Hepatocyte (in vitro differentiated cells): ENCODE measurements at regions not wholly inside any gene's neighbourhood (a gene's known extent, or its start where the extent isn't known, plus 50 kb on each side); places are given as distances from the start of the nearest gene placed in this dataset.
"Not testable (repeated sequence)": the region's sequence is repeated elsewhere in the genome, so short reads cannot be mapped to it uniquely, and the experiment has no call there.

Source experiments
- DNase-seq: peaks from one replicate; pipeline ENCODE4 v3.0.0-alpha.2; 2016; ENCODE audit warnings: low spot score
- H2AFZ ChIP-seq: fragments of 200-600 bp; sonication (generic); 2 replicates; pipeline ENCODE4 v1.6.0; 2016; ENCODE audit warnings: antibody characterized with exemption, mild to moderate bottlenecking
- H3K27ac ChIP-seq: fragments of 200-600 bp; sonication (generic); 2 replicates; pipeline ENCODE4 v1.5.1; 2016; ENCODE audit warnings: mild to moderate bottlenecking
- H3K27me3 ChIP-seq: fragments of 200-600 bp; sonication (generic); 2 replicates; pipeline ENCODE4 v1.6.1; 2016
- H3K36me3 ChIP-seq: fragments of 200-600 bp; sonication (generic); replicated peaks from 2 replicates; pipeline ENCODE4 v1.5.1; 2016; ENCODE audit warnings: low read depth; ENCODE audit not compliant: insufficient read depth
- H3K4me1 ChIP-seq: fragments of 200-600 bp; sonication (generic); 2 replicates; pipeline ENCODE4 v1.5.1; 2016; ENCODE audit warnings: mild to moderate bottlenecking, moderate library complexity; ENCODE audit not compliant: insufficient read depth
- H3K4me2 ChIP-seq: fragments of 200-600 bp; sonication (generic); 2 replicates; pipeline ENCODE4 v1.6.0; 2016
- H3K4me3 ChIP-seq: fragments of 200-600 bp; sonication (generic); 2 replicates; pipeline ENCODE4 v1.5.1; 2016; ENCODE audit warnings: mild to moderate bottlenecking
- H3K79me2 ChIP-seq: fragments of 200-600 bp; sonication (generic); 2 replicates; pipeline ENCODE4 v1.6.0; 2017; ENCODE audit warnings: mild to moderate bottlenecking
- H3K9me2 ChIP-seq: fragments of 200-600 bp; sonication (generic); replicated peaks from 2 replicates; pipeline ENCODE4 v1.6.0; 2017; ENCODE audit warnings: mild to moderate bottlenecking; ENCODE audit not compliant: insufficient read depth
- H3K9me3 ChIP-seq: fragments of 200-600 bp; sonication (generic); 2 replicates; pipeline ENCODE4 v1.5.1; 2016; ENCODE audit warnings: low read depth, mild to moderate bottlenecking
- H4K20me1 ChIP-seq: fragments of 200-600 bp; sonication (generic); 2 replicates; pipeline ENCODE4 v1.6.0; 2016; ENCODE audit warnings: mild to moderate bottlenecking; ENCODE audit not compliant: insufficient read depth, poor library complexity, severe bottlenecking
- EZH2 ChIP-seq: fragments of 200-600 bp; sonication (generic); IDR thresholded peaks from 2 replicates; pipeline ENCODE4 v1.6.1; 2016; ENCODE audit warnings: antibody characterized with exemption, mild to moderate bottlenecking, borderline replicate concordance
- EZH2phosphoT487 ChIP-seq: fragments of 200-600 bp; sonication (generic); IDR thresholded peaks from one replicate; pipeline ENCODE4 v1.6.1; 2018; ENCODE audit warnings: antibody characterized with exemption, mild to moderate bottlenecking, low read depth, moderate library complexity; ENCODE audit not compliant: unreplicated experiment, severe bottlenecking
- WGBS: methylation state at CpG from one replicate; pipeline ENCODE4 v1.1.6; 2016; ENCODE audit warnings: low lambda C conversion rate; ENCODE audit errors: missing lambda C conversion rate; 5-methylcytosine and 5-hydroxymethylcytosine counted together
- TF ChIP-seq, protein P1 (sequence below): fragments of 200-600 bp; sonication (generic); IDR thresholded peaks from 2 replicates; pipeline ENCODE4 v1.5.1; 2016; ENCODE audit warnings: antibody characterized with exemption, mild to moderate bottlenecking; ENCODE audit not compliant: poor library complexity

DNA sequence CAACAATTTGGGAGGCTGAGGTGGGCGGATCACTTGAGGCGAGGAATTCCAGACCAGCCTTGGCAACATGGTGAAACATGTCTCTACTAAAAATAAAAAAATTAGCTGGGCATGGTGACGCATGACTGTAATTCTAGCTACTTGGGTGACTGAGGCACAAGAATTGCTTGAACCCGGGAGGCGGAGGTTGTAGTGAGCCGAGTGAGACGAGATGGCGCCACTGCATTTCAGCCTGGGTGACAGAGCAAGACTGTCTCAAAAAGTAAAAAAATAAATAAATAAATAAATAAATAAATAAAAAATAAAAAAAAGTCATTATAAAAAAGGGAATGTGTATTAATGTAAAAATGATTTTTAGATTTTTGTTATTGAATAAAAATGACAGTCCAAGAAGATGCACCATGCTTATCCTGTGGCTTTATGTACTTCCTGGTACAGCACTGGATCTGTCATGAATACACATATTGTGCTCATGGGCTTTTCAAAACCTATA, 658.8 kb upstream of the LRRN3 start:
- Histone ChIP-seq H2AFZ (no peak overlapping the region), H3K4me2 (no peak overlapping the region), H3K27me3 (no peaks in the 10 kb centered on the region), H3K9me2 (no peaks in the 10 kb centered on the region), H3K79me2 (no peaks in the 10 kb centered on the region), H3K9me3 (no peaks in the 10 kb centered on the region), H3K4me1 (no peaks in the 10 kb centered on the region), H3K27ac (no peak overlapping the region), H3K36me3 (no peaks in the 10 kb centered on the region), H3K4me3 (no peak overlapping the region), H4K20me1 (no peaks in the 10 kb centered on the region)
- DNase-seq: no peak
- no peak for TF ChIP-seq EZH2
- TF ChIP-seq, protein P1, sequence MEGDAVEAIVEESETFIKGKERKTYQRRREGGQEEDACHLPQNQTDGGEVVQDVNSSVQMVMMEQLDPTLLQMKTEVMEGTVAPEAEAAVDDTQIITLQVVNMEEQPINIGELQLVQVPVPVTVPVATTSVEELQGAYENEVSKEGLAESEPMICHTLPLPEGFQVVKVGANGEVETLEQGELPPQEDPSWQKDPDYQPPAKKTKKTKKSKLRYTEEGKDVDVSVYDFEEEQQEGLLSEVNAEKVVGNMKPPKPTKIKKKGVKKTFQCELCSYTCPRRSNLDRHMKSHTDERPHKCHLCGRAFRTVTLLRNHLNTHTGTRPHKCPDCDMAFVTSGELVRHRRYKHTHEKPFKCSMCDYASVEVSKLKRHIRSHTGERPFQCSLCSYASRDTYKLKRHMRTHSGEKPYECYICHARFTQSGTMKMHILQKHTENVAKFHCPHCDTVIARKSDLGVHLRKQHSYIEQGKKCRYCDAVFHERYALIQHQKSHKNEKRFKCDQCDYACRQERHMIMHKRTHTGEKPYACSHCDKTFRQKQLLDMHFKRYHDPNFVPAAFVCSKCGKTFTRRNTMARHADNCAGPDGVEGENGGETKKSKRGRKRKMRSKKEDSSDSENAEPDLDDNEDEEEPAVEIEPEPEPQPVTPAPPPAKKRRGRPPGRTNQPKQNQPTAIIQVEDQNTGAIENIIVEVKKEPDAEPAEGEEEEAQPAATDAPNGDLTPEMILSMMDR: no peak
- no peak for TF ChIP-seq EZH2phosphoT487
- 97% methylated on average over 8 of the region's 8 CpGs for WGBS

DNA sequence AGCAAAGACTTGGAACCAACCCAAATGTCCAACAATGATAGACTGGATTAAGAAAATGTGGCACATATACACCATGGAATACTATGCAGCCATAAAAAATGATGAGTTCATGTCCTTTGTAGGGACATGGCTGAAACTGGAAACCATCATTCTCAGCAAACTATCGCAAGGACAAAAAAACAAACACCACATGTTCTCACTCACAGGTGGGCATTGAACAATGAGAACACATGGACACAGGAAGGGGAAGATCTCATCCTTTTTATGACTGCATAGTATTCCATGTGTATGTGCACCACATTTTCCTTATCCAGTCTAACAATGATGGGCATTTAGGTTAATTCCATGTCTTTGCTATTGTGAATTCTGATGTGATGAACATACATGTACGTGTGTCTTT, 652.0 kb upstream of the LRRN3 start:
- H3K27ac ChIP-seq, H2AFZ ChIP-seq, H3K4me2 ChIP-seq, H3K4me3 ChIP-seq, H3K9me3 ChIP-seq, H3K9me2 ChIP-seq, H3K4me1 ChIP-seq, H3K36me3 ChIP-seq, H3K79me2 ChIP-seq, H3K27me3 ChIP-seq, H4K20me1 ChIP-seq, DNase-seq: not testable (repeated sequence)
- WGBS: 91% methylated on average over 2 of the region's 2 CpGs

DNA sequence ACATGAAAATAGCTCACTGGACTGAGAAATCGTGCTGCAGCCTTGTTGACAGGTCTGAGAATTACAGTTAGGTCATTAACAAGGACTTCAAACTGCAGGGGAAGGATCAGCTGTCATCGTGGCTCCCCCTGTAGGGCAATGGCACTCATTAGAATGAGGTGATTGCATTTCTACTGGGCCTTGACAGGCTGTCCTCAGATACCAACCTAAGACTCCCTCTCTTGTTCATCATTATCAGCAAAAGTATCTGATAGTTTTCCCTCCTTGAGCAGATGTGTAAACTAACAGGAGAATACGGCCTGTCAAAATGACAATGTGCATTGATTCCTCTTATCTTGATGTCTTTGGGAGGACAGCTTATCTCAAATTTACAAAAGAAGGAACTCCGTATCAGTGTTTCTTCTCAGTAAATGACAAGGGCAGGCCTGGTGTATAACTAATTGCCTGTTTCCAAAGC, 648.5 kb upstream of the LRRN3 start:
- H3K4me1 ChIP-seq: no peaks in the 10 kb centered on the region
- 19% methylated on average over 4 of the region's 4 CpGs for WGBS

DNA sequence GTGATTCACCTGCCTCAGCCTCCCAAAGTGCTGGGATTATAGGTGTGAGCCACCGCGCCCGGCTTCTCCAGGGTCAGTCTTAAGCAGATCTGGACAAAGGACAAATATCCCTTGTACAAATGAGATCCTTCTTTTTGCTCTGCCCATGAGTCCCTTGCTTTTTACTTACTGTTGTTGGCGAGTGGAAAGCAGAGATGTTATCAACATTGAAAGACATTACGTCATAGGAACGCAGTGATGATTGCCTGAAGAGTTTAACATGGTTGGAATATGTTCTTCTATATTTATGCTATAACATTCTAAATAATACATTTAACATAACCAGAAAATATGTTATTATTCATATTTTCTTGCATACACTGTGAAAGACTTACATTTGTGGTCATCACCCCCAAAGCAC, 644.3 kb upstream of the LRRN3 start:
- H3K9me2 ChIP-seq: no peaks in the 10 kb centered on the region
- WGBS: 97% methylated on average over 6 of the region's 6 CpGs
- TF ChIP-seq EZH2 (no peak), EZH2phosphoT487 (no peak)
- TF ChIP-seq, protein P1: no peak

More for the DNA sequence above, 648.5 kb upstream of the LRRN3 start:
- no peaks in the 10 kb centered on the region for H3K27me3 ChIP-seq
- no peak overlapping the region for H3K4me2 ChIP-seq
- H4K20me1 ChIP-seq: no peaks in the 10 kb centered on the region
- no peaks in the 10 kb centered on the region for H3K79me2 ChIP-seq
- no peaks in the 10 kb centered on the region for H3K9me2 ChIP-seq
- no peak overlapping the region for H2AFZ ChIP-seq
- H3K27ac ChIP-seq: no peak overlapping the region
- TF ChIP-seq EZH2phosphoT487: no peak
- TF ChIP-seq, protein P1: peak; percentile 60
- H3K4me3 ChIP-seq: no peak overlapping the region
- H3K36me3 ChIP-seq: no peaks in the 10 kb centered on the region
- DNase-seq: peak; percentile 74
- H3K9me3 ChIP-seq: no peaks in the 10 kb centered on the region

More for the DNA sequence above, 644.3 kb upstream of the LRRN3 start:
- Histone ChIP-seq H3K36me3 (no peaks in the 10 kb centered on the region), H3K9me3 (no peaks in the 10 kb centered on the region), H4K20me1 (no peaks in the 10 kb centered on the region), H2AFZ (no peak overlapping the region), H3K4me1 (no peaks in the 10 kb centered on the region), H3K27me3 (no peaks in the 10 kb centered on the region), H3K79me2 (no peaks in the 10 kb centered on the region), H3K4me3 (no peak overlapping the region), H3K27ac (no peak overlapping the region), H3K4me2 (no peak overlapping the region)
- no peak for DNase-seq
